Spleen (tissue), 11 donors: ENCODE measurements at regions not wholly inside any gene's neighbourhood (a gene's known extent, or its start where the extent isn't known, plus 50 kb on each side); places are given as distances from the start of the nearest gene placed in this dataset.
"Not testable (repeated sequence)": the region's sequence is repeated elsewhere in the genome, so short reads cannot be mapped to it uniquely, and the experiment has no call there.

ENCODE experiments used
- DNase-seq: peaks from one replicate; pipeline ENCODE4 v3.0.0-alpha.2; 2020
- H3K27ac ChIP-seq, 8 donors: fragments of 200-600 bp; sonication (generic) in 7 of 8; 1 replicate in 4 of 8; 2 replicates in 4 of 8; pipeline versions ENCODE4 v1.5.0 to v1.8.0; 2016 to 2021; ENCODE audit warnings: inconsistent platforms in 4 of 8, mild to moderate bottlenecking in 4 of 8, moderate library complexity in 1 of 8
- H3K27me3 ChIP-seq, 7 donors: fragments of 200-600 bp; sonication (generic) in 6 of 7; replicated peaks in 1 of 7; 1 replicate in 4 of 7; 2 replicates in 3 of 7; pipeline versions ENCODE4 v1.5.0 to v1.8.0; 2016 to 2021; ENCODE audit warnings: inconsistent platforms in 3 of 7, mild to moderate bottlenecking in 1 of 7
- H3K36me3 ChIP-seq, 6 donors: fragments of 200-600 bp; sonication (generic) in 5 of 6; 1 replicate in 4 of 6; 2 replicates in 2 of 6; pipeline versions ENCODE4 v1.5.0 to v1.8.0; 2016 to 2021; ENCODE audit warnings: inconsistent platforms in 2 of 6
- H3K4me1 ChIP-seq, 6 donors: fragments of 200-600 bp; sonication (generic) in 5 of 6; 1 replicate in 3 of 6; 2 replicates in 3 of 6; pipeline versions ENCODE4 v1.5.0 to v1.8.0; 2016 to 2021; ENCODE audit warnings: inconsistent platforms in 3 of 6
- H3K4me3 ChIP-seq, 8 donors: fragments of 200-600 bp; sonication (generic) in 7 of 8; 1 replicate in 4 of 8; 2 replicates in 4 of 8; pipeline versions ENCODE4 v1.5.0 to v1.8.0; 2016 to 2021; ENCODE audit warnings: inconsistent platforms in 4 of 8, mild to moderate bottlenecking in 4 of 8, moderate library complexity in 2 of 8
- H3K9me3 ChIP-seq, 8 donors: fragments of 200-600 bp; sonication (generic) in 7 of 8; 1 replicate in 4 of 8; 2 replicates in 4 of 8; pipeline versions ENCODE4 v1.5.0 to v1.8.0; 2016 to 2021; ENCODE audit warnings: inconsistent platforms in 4 of 8
- POLR2A ChIP-seq, 3 donors: fragments of 450-650 bp; IDR thresholded peaks; one replicate each; pipeline ENCODE4 v1.5.1; 2017; ENCODE audit warnings: antibody characterized with exemption in 3 of 3, mild to moderate bottlenecking in 1 of 3
- POLR2AphosphoS5 ChIP-seq, 3 donors: sonication (generic); formaldehyde crosslinking; IDR thresholded peaks; one replicate each; pipeline ENCODE4 v1.5.1; 2017; ENCODE audit warnings: antibody characterized with exemption in 3 of 3
- WGBS, 5 donors: extraction: QIAGEN DNeasy Blood & Tissue Kit in 3 of 5; methylation state at CpG; one replicate each; pipeline versions ENCODE4 v1.1.5 to v1.1.7; 2013 to 2018; 5-methylcytosine and 5-hydroxymethylcytosine counted together
- intact Hi-C: fragments of 100-400 bp; cut with DNase I; formaldehyde crosslinking; loops from one replicate; pipeline ENCODE4 v1.15.0; 2023; ENCODE audit warnings: low total_unique reads
- TF ChIP-seq, protein P1 (sequence below), 11 experiments: fragments of 200-600 bp in 7 of 11; fragments of 450-650 bp in 4 of 11; sonication (generic) in 4 of 11; IDR thresholded peaks in 8 of 11; conservative IDR thresholded peaks in 3 of 11; 1 replicate in 7 of 11; 2 replicates in 4 of 11; pipeline versions ENCODE4 v1.4.0 to v1.8.0; 2016 to 2021; ENCODE audit warnings: antibody characterized with exemption in 11 of 11, inconsistent platforms in 4 of 11, mild to moderate bottlenecking in 1 of 11
- donor health status: healthy with polysubstance abuse.
- donor health status: DM: no; HTN: no; CAD: no; lungs with moderate emphysema.
- donor health status: DM: no; HTN: no; CAD: no.
- donor health status: Bipolar disorder and iron deficiency.
- donor health status: healthy.
- donor health status: DM: no; HTN: no; CAD: no.
- donor health status: DM: yes; HTN: yes; CAD: no.

DNA sequence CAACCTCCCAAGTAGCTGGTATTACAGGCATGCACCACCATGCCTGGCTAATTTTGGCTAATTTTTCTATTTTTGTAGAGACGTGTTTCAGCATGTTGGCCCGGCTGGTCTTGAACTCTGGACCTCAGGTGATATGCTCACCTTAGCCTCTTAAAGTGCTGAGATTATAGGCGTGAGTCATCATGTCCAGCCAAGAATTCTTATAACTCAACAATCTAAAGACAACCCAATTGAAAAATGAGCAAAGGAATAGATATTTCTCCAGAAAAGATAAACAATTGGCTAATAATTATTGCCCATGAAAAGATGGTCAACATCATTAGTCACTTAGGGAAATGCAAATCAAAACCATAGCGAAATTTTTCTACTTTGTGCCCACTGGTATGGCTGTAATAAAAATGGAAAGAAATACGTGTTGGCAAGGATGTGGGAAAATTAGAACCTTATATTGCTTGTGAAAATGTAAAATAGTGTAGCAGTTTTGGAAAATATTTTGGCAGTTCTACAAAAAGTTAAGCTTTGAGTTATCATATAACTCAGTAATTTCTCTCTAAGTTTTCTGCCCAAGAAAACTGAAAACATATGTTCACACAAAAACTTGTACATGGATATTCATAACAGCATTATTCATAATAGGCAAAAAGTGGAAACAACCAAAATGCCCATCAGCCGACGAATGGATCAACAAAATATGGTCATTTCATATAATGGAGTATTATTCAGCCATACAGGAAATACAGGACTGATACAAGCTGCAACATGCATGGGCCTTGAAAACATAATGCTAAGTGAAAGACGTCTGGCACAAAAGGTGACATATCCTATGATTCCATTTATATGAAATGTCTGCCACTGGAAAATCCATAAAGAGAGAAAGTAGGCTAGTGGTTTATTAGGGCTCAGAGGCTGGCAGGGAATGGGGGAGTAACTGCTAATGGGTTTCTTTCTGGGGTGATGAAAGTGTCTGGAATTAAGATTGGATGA, 87.8 kb downstream of the UTRN start:
- H3K4me1 ChIP-seq, result peaks cover 3 to 87% (median 33%) of the 10 kb centered on the region in 6 donors
- no peak for DNase-seq
- WGBS, 5 donors, result 78 to 88% (median 87%) methylated on average over 8 of the region's 8 CpGs
- no peak overlapping the region for H3K27ac ChIP-seq
- intact Hi-C loops, result no loop called here
- H3K4me3 ChIP-seq, result no peak overlapping the region
- peaks cover 0 to 8% (median 0%) of the 10 kb centered on the region in 8 donors for H3K9me3 ChIP-seq
- peaks cover 0 to 55% (median 0%) of the 10 kb centered on the region in 6 donors for H3K36me3 ChIP-seq
- no peaks in the 10 kb centered on the region for H3K27me3 ChIP-seq
- TF ChIP-seq, protein P1, sequence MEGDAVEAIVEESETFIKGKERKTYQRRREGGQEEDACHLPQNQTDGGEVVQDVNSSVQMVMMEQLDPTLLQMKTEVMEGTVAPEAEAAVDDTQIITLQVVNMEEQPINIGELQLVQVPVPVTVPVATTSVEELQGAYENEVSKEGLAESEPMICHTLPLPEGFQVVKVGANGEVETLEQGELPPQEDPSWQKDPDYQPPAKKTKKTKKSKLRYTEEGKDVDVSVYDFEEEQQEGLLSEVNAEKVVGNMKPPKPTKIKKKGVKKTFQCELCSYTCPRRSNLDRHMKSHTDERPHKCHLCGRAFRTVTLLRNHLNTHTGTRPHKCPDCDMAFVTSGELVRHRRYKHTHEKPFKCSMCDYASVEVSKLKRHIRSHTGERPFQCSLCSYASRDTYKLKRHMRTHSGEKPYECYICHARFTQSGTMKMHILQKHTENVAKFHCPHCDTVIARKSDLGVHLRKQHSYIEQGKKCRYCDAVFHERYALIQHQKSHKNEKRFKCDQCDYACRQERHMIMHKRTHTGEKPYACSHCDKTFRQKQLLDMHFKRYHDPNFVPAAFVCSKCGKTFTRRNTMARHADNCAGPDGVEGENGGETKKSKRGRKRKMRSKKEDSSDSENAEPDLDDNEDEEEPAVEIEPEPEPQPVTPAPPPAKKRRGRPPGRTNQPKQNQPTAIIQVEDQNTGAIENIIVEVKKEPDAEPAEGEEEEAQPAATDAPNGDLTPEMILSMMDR (IDR thresholded peaks at IDR 0.05 in 8 of 11, conservative IDR thresholded peaks at IDR 0.05 in 3 of 11), result no peak
- TF ChIP-seq POLR2AphosphoS5 (IDR thresholded peaks at IDR 0.05) (no peak), POLR2A (IDR thresholded peaks at IDR 0.05) (no peak)

DNA sequence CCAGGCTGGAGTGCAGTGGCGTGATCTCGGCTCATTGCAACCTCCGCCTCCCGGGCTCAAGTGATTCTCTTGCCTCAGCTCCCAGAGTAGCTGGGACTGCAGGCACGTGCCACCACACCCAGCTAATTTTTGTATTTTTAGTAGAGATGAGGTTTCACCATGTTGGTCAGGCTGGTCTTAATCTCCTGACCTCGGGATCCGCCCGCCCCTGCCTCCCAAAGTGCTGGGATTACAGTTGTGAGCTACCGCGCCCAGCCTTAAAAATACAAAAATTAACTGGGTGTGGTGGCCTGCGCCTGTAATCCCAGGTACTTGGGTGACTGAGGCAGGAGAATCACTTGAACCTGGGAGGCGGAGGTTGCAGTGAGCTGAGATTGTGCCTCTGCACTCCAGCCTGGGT, 89.4 kb downstream of the UTRN start:
- H3K4me1 ChIP-seq, result peaks cover 8 to 90% (median 45%) of the 10 kb centered on the region in 6 donors
- WGBS, 5 donors, result 91 to 98% (median 96%) methylated on average over 12 of the region's 12 CpGs
- H3K9me3 ChIP-seq, DNase-seq, intact Hi-C loops, H3K27me3 ChIP-seq, H3K27ac ChIP-seq, H3K4me3 ChIP-seq: not testable (repeated sequence)
- peaks cover 0 to 45% (median 0%) of the 10 kb centered on the region in 6 donors for H3K36me3 ChIP-seq

DNA sequence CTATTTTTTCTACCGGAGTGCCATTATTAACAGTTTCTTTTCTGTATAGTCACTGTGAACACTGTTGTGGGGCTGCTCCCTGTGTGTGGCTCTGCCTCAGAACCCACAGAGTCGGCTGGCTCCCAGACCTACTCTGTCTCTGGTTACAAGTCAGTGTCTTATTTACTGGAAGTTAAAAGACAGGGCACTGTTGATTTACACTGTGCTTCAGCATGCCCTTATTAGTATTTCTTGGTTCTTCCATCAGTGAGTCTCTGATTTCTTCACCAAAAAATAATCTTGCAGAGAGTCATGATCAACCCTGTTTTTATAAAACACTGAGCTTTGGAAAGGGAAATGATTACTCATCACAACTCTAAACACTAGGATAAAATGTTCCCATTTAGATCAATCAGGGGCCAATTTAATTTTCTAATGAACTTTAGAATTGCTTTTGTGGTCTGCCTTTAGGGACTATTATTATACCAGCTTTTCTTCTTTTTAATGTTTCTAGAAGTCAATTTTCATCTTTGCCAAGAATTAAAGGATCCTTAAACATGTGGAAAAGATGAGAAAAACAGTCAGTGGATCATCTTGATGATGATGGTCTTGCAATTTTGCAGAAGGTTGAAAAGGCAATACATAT, 92.6 kb downstream of the UTRN start:
- WGBS, 5 donors, result 26 to 51% (median 35%) methylated on average over 2 of the region's 2 CpGs
- DNase-seq, result no peak
- Histone ChIP-seq H3K36me3 (peaks cover 0 to 28% (median 0%) of the 10 kb centered on the region in 6 donors), H3K27ac (peak overlapping the region in 5 of 8 donors; percentile 12 to 66 (median 42)), H3K27me3 (no peaks in the 10 kb centered on the region), H3K4me3 (no peak overlapping the region), H3K9me3 (peaks cover 0 to 19% (median 11%) of the 10 kb centered on the region in 8 donors), H3K4me1 (peaks cover 8 to 87% (median 46%) of the 10 kb centered on the region in 6 donors)
- intact Hi-C loops, result no loop called here
- TF ChIP-seq, protein P1 (IDR thresholded peaks at IDR 0.05 in 8 of 11, conservative IDR thresholded peaks at IDR 0.05 in 3 of 11), result no peak
- TF ChIP-seq POLR2A (IDR thresholded peaks at IDR 0.05) (no peak), POLR2AphosphoS5 (IDR thresholded peaks at IDR 0.05) (no peak)

DNA sequence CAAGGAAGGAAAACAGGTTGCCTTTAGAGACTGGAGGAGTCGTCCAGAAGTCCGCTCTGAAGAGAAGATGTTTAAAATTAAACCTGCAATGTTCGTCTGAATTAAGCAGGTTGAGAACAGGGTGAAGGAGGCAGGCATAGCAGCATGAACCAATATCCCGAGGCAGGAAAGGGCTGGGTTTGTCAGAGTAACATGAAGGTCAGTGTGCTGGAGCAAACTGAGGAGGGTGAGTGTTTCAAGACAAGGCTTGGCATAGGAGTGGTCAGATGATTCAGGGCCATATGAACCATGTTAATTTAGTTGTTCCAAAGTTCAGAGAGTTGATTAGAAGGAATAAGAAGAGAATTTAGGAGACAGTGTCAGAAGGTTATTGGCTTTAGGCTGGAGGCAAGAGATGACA, 93.3 kb downstream of the UTRN start:
- Histone ChIP-seq H3K36me3 (peaks cover 0 to 26% (median 0%) of the 10 kb centered on the region in 6 donors), H3K27me3 (no peaks in the 10 kb centered on the region), H3K4me3 (no peak overlapping the region), H3K9me3 (peaks cover 0 to 19% (median 11%) of the 10 kb centered on the region in 8 donors), H3K4me1 (peaks cover 8 to 86% (median 49%) of the 10 kb centered on the region in 6 donors), H3K27ac (peak overlapping the region in 6 of 8 donors; percentile 2 to 66 (median 41))
- DNase-seq, result no peak
- intact Hi-C loops, result no loop called here
- WGBS, 5 donors, result 51 to 67% (median 56%) methylated on average over 4 of the region's 4 CpGs
- peak in 1 of 3 donors; percentile 43 for TF ChIP-seq POLR2AphosphoS5 (IDR thresholded peaks at IDR 0.05)
- TF ChIP-seq, protein P1 (IDR thresholded peaks at IDR 0.05 in 8 of 11, conservative IDR thresholded peaks at IDR 0.05 in 3 of 11), result no peak
